ENCODE measurements at regions not wholly inside any gene's neighbourhood (a gene's known extent, or its start where the extent isn't known, plus 50 kb on each side); places are given as distances from the start of the nearest gene placed in this dataset.

DNA sequence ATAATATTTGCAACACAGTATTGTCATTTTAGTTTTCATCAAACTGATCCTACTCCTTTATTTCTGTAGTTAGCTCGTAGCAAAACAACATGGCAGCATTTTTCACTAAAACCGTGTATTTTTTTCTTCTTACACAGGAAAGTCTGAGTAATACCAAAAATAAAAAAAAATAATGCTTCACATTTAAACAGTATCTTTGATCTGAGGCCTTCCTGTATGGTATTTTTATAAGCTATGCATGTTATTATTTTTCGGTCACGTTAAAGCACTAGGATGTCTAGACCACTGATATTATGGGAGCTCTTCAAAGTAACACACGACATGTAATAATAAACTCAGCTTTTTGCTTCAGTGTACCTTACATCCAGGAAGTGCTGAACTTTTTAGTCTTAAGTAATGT is 94.1 kb upstream of the SRD5A3 start:
- TF ChIP-seq, protein P1, sequence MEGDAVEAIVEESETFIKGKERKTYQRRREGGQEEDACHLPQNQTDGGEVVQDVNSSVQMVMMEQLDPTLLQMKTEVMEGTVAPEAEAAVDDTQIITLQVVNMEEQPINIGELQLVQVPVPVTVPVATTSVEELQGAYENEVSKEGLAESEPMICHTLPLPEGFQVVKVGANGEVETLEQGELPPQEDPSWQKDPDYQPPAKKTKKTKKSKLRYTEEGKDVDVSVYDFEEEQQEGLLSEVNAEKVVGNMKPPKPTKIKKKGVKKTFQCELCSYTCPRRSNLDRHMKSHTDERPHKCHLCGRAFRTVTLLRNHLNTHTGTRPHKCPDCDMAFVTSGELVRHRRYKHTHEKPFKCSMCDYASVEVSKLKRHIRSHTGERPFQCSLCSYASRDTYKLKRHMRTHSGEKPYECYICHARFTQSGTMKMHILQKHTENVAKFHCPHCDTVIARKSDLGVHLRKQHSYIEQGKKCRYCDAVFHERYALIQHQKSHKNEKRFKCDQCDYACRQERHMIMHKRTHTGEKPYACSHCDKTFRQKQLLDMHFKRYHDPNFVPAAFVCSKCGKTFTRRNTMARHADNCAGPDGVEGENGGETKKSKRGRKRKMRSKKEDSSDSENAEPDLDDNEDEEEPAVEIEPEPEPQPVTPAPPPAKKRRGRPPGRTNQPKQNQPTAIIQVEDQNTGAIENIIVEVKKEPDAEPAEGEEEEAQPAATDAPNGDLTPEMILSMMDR (IDR thresholded peaks at IDR 0.05), result no peak
- TF ChIP-seq POLR2A (IDR thresholded peaks at IDR 0.05), result no peak
